ENCODE measurements at regions not wholly inside any gene's neighbourhood (a gene's known extent, or its start where the extent isn't known, plus 50 kb on each side); places are given as distances from the start of the nearest gene placed in this dataset.

DNA sequence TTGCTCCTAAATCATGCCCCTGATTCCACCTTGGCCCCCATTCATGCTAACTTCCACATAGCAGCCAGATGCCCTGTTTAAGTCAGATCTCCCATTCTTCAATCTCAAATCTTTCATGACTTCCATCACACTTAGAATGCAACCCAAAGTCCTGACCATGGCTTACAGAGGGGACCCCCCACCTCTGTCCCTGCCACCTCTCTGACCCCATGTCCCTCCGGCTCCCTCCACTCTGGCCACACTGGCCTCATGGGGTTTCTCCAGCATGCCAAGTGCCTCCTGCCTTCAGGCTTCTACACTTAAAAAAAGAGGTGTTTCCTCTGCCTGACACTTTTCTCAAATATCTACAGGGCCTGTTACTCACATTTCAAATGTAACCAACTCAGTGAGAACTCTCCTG lies 93.6 kb downstream of the C13orf42 start:
- no peaks in the 10 kb centered on the region for H3K79me2 ChIP-seq (replicated peaks; ENCODE audit: insufficient read depth)

More for the DNA sequence above, 93.6 kb downstream of the C13orf42 start:
- no peak overlapping the region for H2AFZ ChIP-seq
- H3K27ac Mint-ChIP-seq = no peak overlapping the region
- no peak overlapping the region for H3K4me3 Mint-ChIP-seq
- TF ChIP-seq CREB1 (CRISPR knock-in tag; IDR thresholded peaks at IDR 0.05; ENCODE audit: low read depth) = no peak
- TF ChIP-seq EZH2 (IDR thresholded peaks at IDR 0.05; ENCODE audit: low read depth, unreplicated experiment) = no peak
- no peak for TF ChIP-seq STAT1 (IDR thresholded peaks at IDR 0.05; ENCODE audit: unreplicated experiment)
- TF ChIP-seq, protein P1, sequence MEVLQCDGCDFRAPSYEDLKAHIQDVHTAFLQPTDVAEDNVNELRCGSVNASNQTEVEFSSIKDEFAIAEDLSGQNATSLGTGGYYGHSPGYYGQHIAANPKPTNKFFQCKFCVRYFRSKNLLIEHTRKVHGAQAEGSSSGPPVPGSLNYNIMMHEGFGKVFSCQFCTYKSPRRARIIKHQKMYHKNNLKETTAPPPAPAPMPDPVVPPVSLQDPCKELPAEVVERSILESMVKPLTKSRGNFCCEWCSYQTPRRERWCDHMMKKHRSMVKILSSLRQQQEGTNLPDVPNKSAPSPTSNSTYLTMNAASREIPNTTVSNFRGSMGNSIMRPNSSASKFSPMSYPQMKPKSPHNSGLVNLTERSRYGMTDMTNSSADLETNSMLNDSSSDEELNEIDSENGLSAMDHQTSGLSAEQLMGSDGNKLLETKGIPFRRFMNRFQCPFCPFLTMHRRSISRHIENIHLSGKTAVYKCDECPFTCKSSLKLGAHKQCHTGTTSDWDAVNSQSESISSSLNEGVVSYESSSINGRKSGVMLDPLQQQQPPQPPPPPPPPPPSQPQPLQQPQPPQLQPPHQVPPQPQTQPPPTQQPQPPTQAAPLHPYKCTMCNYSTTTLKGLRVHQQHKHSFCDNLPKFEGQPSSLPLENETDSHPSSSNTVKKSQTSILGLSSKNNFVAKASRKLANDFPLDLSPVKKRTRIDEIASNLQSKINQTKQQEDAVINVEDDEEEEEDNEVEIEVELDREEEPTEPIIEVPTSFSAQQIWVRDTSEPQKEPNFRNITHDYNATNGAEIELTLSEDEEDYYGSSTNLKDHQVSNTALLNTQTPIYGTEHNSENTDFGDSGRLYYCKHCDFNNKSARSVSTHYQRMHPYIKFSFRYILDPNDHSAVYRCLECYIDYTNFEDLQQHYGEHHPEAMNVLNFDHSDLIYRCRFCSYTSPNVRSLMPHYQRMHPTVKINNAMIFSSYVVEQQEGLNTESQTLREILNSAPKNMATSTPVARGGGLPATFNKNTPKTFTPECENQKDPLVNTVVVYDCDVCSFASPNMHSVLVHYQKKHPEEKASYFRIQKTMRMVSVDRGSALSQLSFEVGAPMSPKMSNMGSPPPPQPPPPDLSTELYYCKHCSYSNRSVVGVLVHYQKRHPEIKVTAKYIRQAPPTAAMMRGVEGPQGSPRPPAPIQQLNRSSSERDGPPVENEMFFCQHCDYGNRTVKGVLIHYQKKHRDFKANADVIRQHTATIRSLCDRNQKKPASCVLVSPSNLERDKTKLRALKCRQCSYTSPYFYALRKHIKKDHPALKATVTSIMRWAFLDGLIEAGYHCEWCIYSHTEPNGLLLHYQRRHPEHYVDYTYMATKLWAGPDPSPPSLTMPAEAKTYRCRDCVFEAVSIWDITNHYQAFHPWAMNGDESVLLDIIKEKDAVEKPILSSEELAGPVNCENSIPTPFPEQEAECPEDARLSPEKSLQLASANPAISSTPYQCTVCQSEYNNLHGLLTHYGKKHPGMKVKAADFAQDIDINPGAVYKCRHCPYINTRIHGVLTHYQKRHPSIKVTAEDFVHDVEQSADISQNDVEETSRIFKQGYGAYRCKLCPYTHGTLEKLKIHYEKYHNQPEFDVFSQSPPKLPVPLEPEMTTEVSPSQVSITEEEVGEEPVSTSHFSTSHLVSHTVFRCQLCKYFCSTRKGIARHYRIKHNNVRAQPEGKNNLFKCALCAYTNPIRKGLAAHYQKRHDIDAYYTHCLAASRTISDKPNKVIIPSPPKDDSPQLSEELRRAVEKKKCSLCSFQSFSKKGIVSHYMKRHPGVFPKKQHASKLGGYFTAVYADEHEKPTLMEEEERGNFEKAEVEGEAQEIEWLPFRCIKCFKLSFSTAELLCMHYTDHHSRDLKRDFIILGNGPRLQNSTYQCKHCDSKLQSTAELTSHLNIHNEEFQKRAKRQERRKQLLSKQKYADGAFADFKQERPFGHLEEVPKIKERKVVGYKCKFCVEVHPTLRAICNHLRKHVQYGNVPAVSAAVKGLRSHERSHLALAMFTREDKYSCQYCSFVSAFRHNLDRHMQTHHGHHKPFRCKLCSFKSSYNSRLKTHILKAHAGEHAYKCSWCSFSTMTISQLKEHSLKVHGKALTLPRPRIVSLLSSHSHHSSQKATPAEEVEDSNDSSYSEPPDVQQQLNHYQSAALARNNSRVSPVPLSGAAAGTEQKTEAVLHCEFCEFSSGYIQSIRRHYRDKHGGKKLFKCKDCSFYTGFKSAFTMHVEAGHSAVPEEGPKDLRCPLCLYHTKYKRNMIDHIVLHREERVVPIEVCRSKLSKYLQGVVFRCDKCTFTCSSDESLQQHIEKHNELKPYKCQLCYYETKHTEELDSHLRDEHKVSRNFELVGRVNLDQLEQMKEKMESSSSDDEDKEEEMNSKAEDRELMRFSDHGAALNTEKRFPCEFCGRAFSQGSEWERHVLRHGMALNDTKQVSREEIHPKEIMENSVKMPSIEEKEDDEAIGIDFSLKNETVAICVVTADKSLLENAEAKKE (CRISPR knock-in tag; IDR thresholded peaks at IDR 0.05) = no peak
- TF ChIP-seq EZH2phosphoT487 (IDR thresholded peaks at IDR 0.05; ENCODE audit: unreplicated experiment) = no peak
- TF ChIP-seq ZNF114 (CRISPR knock-in tag; IDR thresholded peaks at IDR 0.05) = no peak
- TF ChIP-seq JUNB (IDR thresholded peaks at IDR 0.05; ENCODE audit: unreplicated experiment) = no peak
- TF ChIP-seq REST (IDR thresholded peaks at IDR 0.05; ENCODE audit: unreplicated experiment) = no peak
- TF ChIP-seq ETS1 (IDR thresholded peaks at IDR 0.05) = no peak
- no peak for TF ChIP-seq NANOG (IDR thresholded peaks at IDR 0.05; ENCODE audit: borderline replicate concordance)
- no peak for TF ChIP-seq ZNF331 (CRISPR knock-in tag; IDR thresholded peaks at IDR 0.05; ENCODE audit: low read depth)
- no peak for TF ChIP-seq POLR2AphosphoS5 (IDR thresholded peaks at IDR 0.05; ENCODE audit: low read depth)
- TF ChIP-seq, protein P2, sequence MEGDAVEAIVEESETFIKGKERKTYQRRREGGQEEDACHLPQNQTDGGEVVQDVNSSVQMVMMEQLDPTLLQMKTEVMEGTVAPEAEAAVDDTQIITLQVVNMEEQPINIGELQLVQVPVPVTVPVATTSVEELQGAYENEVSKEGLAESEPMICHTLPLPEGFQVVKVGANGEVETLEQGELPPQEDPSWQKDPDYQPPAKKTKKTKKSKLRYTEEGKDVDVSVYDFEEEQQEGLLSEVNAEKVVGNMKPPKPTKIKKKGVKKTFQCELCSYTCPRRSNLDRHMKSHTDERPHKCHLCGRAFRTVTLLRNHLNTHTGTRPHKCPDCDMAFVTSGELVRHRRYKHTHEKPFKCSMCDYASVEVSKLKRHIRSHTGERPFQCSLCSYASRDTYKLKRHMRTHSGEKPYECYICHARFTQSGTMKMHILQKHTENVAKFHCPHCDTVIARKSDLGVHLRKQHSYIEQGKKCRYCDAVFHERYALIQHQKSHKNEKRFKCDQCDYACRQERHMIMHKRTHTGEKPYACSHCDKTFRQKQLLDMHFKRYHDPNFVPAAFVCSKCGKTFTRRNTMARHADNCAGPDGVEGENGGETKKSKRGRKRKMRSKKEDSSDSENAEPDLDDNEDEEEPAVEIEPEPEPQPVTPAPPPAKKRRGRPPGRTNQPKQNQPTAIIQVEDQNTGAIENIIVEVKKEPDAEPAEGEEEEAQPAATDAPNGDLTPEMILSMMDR (conservative IDR thresholded peaks at IDR 0.05; ENCODE audit: low read depth in 2 of 2) = no peak
- no peak overlapping the region for H3K4me3 ChIP-seq
- no peak for DNase-seq (ENCODE audit: low spot score)
- H3K36me3 Mint-ChIP-seq (ENCODE audit: low read depth) = peaks cover 3% of the 10 kb centered on the region; the same call in 1 of the 3 replicates
- ATAC-seq = no peak
- H4K20me1 ChIP-seq (replicated peaks; ENCODE audit: insufficient read depth) = no peaks in the 10 kb centered on the region
- H3K36me3 ChIP-seq (ENCODE audit: insufficient read depth) = no peaks in the 10 kb centered on the region; the same call in 1 of the 2 replicates
- no peak overlapping the region for H3K27ac ChIP-seq (ENCODE audit: low read depth)
- no peaks in the 10 kb centered on the region; the same call in 2 of the 3 replicates for H3K4me1 Mint-ChIP-seq
- H3K4me2 ChIP-seq = no peak overlapping the region
- no peaks in the 10 kb centered on the region for H3K27me3 Mint-ChIP-seq (ENCODE audit: insufficient read depth, low read depth, poor library complexity)
- no peaks in the 10 kb centered on the region for H3K27me3 ChIP-seq (ENCODE audit: insufficient read depth)
- H3K9me3 Mint-ChIP-seq = peaks cover 12% of the 10 kb centered on the region; the same call in 2 of the 3 replicates
- H3K4me1 ChIP-seq (ENCODE audit: insufficient read depth) = no peaks in the 10 kb centered on the region
- H3K9me2 ChIP-seq (ENCODE audit: insufficient read depth) = 0 out of 2 replicates have a peak, but pooled peaks cover 11% of the 10 kb centered on the region
- H3F3A ChIP-seq (replicated peaks; ENCODE audit: low read depth) = no peaks in the 10 kb centered on the region

Measured in GM23338 (cell line).